HepG2 (cell line): ENCODE measurements at regions not wholly inside any gene's neighbourhood (a gene's known extent, or its start where the extent isn't known, plus 50 kb on each side); places are given as distances from the start of the nearest gene placed in this dataset.

Experiments used
- ATAC-seq: fragments of 200-7000 bp; cut with Tn5 transposase; 3 replicates; pipeline ENCODE4 v1.9.1; 2020; ENCODE audit warnings: mild to moderate bottlenecking, moderate library complexity
- BruUV-seq: library from RNA; stranded (reverse); fragments of 400-500 nt; replicated peaks from 2 replicates; lab custom pipeline; 2021; lab: Mats Ljungman, UMichigan
- CTCF ChIA-PET: fragments of 300-600 bp; formaldehyde crosslinking; extraction: SDS; loops from one replicate; lab custom pipeline; 2021; ENCODE audit warnings: low total read pairs, inconsistent platforms, low intra/inter-chr PET ratio; lab: Yijun Ruan, JAX
- POLR2A ChIA-PET: fragments of 350-600 bp; sonication (Branson Sonifier 250); formaldehyde crosslinking; loops from one replicate; lab custom pipeline; 2020; ENCODE audit warnings: antibody characterized with exemption, inconsistent platforms; lab: Yijun Ruan, JAX
- DNase-seq: peaks from one replicate; pipeline ENCODE4 v3.0.0-alpha.2; 2015; ENCODE audit warnings: low spot score
- FAIRE-seq: peaks from 3 replicates; lab custom pipeline; 2011; peaks lifted over from hg19 to GRCh38; lab: Jason Lieb, UNC
- H2AFZ ChIP-seq: one replicate; pipeline ENCODE4 v1.6.1; 2011; ENCODE audit warnings: low read length, inconsistent platforms
- H3K27ac ChIP-seq: fragments of 300-600 bp; 3 replicates; pipeline ENCODE4 v1.8.0; 2011; ENCODE audit warnings: mixed run types, mild to moderate bottlenecking, mixed read lengths, low read length, inconsistent platforms; ENCODE audit not compliant: insufficient read depth; ENCODE audit errors: extremely low read length
- H3K27me3 ChIP-seq, 2 experiments: fragments of 200-600 bp in 1 of 2; 2 replicates in 1 of 2; 3 replicates in 1 of 2; pipeline versions ENCODE4 v1.6.0 to v1.8.0; 2011; ENCODE audit warnings: low read length in 2 of 2, mild to moderate bottlenecking in 2 of 2, moderate library complexity in 2 of 2, inconsistent platforms in 1 of 2; ENCODE audit not compliant: insufficient read depth in 2 of 2, control insufficient read depth in 1 of 2
- H3K36me3 ChIP-seq, 2 experiments: fragments of 200-600 bp in 1 of 2; replicated peaks in 1 of 2; 2 replicates in 1 of 2; 3 replicates in 1 of 2; pipeline versions ENCODE4 v1.5.1 to v1.8.0; 2011; ENCODE audit warnings: low read length in 2 of 2, inconsistent platforms in 1 of 2; ENCODE audit not compliant: insufficient read depth in 2 of 2, control insufficient read depth in 1 of 2
- H3K4me1 ChIP-seq: 2 replicates; pipeline ENCODE4 v1.5.1; 2012; ENCODE audit warnings: low read length, inconsistent platforms; ENCODE audit not compliant: insufficient read depth
- H3K4me2 ChIP-seq: 2 replicates; pipeline ENCODE4 v1.6.0; 2011; ENCODE audit warnings: low read depth, low read length, inconsistent platforms
- H3K4me3 ChIP-seq, 3 experiments: fragments of 200-600 bp in 1 of 3; sonication (generic), shearing (Covaris generic) in 1 of 3; replicated peaks in 1 of 3; 2 replicates each; pipeline ENCODE4 v1.5.1; 2011 to 2016; ENCODE audit warnings: low read length in 3 of 3, inconsistent platforms in 2 of 3, low read depth in 2 of 3, mild to moderate bottlenecking in 2 of 3, control low read depth in 1 of 3, mixed read lengths in 1 of 3; ENCODE audit not compliant: insufficient read depth in 1 of 3
- H3K79me2 ChIP-seq: one replicate; pipeline ENCODE4 v1.6.1; 2011; ENCODE audit warnings: low read length, inconsistent platforms; ENCODE audit not compliant: insufficient read depth
- H3K9ac ChIP-seq: 2 replicates; pipeline ENCODE4 v1.6.0; 2011; ENCODE audit warnings: mild to moderate bottlenecking, low read depth, low read length, inconsistent platforms; ENCODE audit not compliant: insufficient read depth
- H3K9me3 ChIP-seq: 2 replicates; pipeline ENCODE4 v1.5.1; 2012; ENCODE audit warnings: mild to moderate bottlenecking, low read length
- H4K20me1 ChIP-seq: 2 replicates; pipeline ENCODE4 v1.6.0; 2011; ENCODE audit warnings: inconsistent platforms, mild to moderate bottlenecking, low read length, moderate library complexity; ENCODE audit not compliant: insufficient read depth
- BCL6 ChIP-seq: IDR thresholded peaks from 2 replicates; pipeline ENCODE4 v1.6.1; 2016; ENCODE audit warnings: missing genetic modification reagents, missing compliant biosample characterization
- ELF3 ChIP-seq: IDR thresholded peaks from 2 replicates; pipeline ENCODE4 v1.6.1; 2016; ENCODE audit warnings: missing genetic modification reagents, missing compliant biosample characterization
- FOSL1 ChIP-seq: sonication (generic); formaldehyde crosslinking; IDR thresholded peaks from 2 replicates; pipeline ENCODE4 v1.9.0; 2021; ENCODE audit warnings: missing genetic modification reagents, borderline replicate concordance
- KLF16 ChIP-seq, 2 experiments: sonication (generic) in 1 of 2; formaldehyde crosslinking in 1 of 2; IDR thresholded peaks; 2 replicates each; pipeline versions ENCODE4 v1.6.1 to v1.8.0; 2016 to 2023; ENCODE audit warnings: missing genetic modification reagents in 2 of 2, missing compliant biosample characterization in 1 of 2
- SYNCRIP ChIP-seq: fragments of 200-400 bp; formaldehyde crosslinking; IDR thresholded peaks from 2 replicates; pipeline ENCODE4 v1.6.1; 2018; ENCODE audit warnings: mild to moderate bottlenecking, low read depth, low read length; ENCODE audit not compliant: insufficient read depth
- ZBTB44 ChIP-seq: sonication (generic); formaldehyde crosslinking; IDR thresholded peaks from 2 replicates; pipeline ENCODE4 v1.4.0; 2020; ENCODE audit warnings: missing genetic modification reagents
- ZNF512B ChIP-seq: sonication (generic); formaldehyde crosslinking; IDR thresholded peaks from 2 replicates; pipeline ENCODE4 v1.5.1; 2020; ENCODE audit warnings: missing genetic modification reagents, mild to moderate bottlenecking, borderline replicate concordance
- WGBS: methylation state at CpG from one replicate; pipeline ENCODE4 v1.1.6; 2017; ENCODE audit warnings: low lambda C conversion rate; 5-methylcytosine and 5-hydroxymethylcytosine counted together
- in situ Hi-C: cut with HindIII; loops from 2 replicates; pipeline ENCODE4 v1.10.0; 2017; ENCODE audit warnings: low pct_unique_long_range_greater_than_20kb; ENCODE audit not compliant: extremely low pct_ligation_motif_present
- intact Hi-C: fragments of 100-400 bp; cut with micrococcal nuclease; formaldehyde crosslinking; loops from one replicate; pipeline ENCODE4 v1.10.0; 2022; ENCODE audit not compliant: unreplicated experiment
- TF ChIP-seq, protein P1 (sequence below): sonication (generic); formaldehyde crosslinking; IDR thresholded peaks from 2 replicates; pipeline ENCODE4 v1.9.0; 2022; ENCODE audit warnings: missing genetic modification reagents, mild to moderate bottlenecking, borderline replicate concordance

DNA sequence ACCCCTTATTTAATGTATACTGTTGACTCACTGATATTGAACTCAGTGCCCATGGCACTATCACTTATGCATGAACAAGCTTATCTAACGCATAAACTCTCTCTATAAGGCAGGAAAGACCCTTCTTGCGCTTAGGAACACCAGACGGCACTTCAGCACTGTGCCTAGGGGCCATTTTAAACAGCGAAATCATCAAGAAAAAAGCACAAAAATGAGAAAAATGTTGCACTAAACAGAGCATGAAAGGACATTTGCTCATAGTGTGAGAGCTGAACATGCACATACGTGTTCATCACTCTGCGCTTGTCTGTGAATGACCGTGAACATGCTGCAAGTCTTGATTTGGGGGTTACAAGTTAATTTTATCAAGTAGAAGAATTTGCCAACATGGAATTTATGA, 109.6 kb downstream of the WDR11 start:
- H3K9ac ChIP-seq: no peak overlapping the region
- peaks cover 0 to 16% of the 10 kb centered on the region in 2 experiments; a peak in 3 of 5 replicates for H3K27me3 ChIP-seq
- H2AFZ ChIP-seq: no peak overlapping the region
- BruUV-seq: no TSS peak
- no peaks in the 10 kb centered on the region for H3K79me2 ChIP-seq
- ATAC-seq (no peak), FAIRE-seq (no peak), DNase-seq (no peak)
- H3K27ac ChIP-seq: no peak overlapping the region
- intact Hi-C loops (no loop called here), in situ Hi-C loops (no loop called here)
- no peak overlapping the region for H3K4me3 ChIP-seq
- H4K20me1 ChIP-seq: no peaks in the 10 kb centered on the region
- H3K36me3 ChIP-seq: no peaks in the 10 kb centered on the region
- no peaks in the 10 kb centered on the region for H3K4me1 ChIP-seq
- TF ChIP-seq KLF16 (CRISPR knock-in tag; IDR thresholded peaks at IDR 0.05): no peak
- TF ChIP-seq ELF3 (CRISPR knock-in tag): no peak
- TF ChIP-seq ZNF512B (CRISPR knock-in tag): no peak
- no peak overlapping the region for H3K4me2 ChIP-seq
- 62% methylated on average over 7 of the region's 7 CpGs for WGBS
- CTCF ChIA-PET: no interaction called here
- no peaks in the 10 kb centered on the region for H3K9me3 ChIP-seq
- POLR2A ChIA-PET: no interaction called here

- Histone ChIP-seq H3K9me3 (no peaks in the 10 kb centered on the region), H3K4me3 (no peak overlapping the region), H3K4me1 (no peaks in the 10 kb centered on the region), H3K27ac (no peak overlapping the region), H2AFZ (no peak overlapping the region), H3K79me2 (no peaks in the 10 kb centered on the region), H4K20me1 (no peaks in the 10 kb centered on the region), H3K9ac (no peak overlapping the region), H3K27me3 (peaks cover 0 to 16% of the 10 kb centered on the region in 2 experiments; a peak in 3 of 5 replicates), H3K4me2 (no peak overlapping the region), H3K36me3 (no peaks in the 10 kb centered on the region)
- intact Hi-C loops (no loop called here), in situ Hi-C loops (no loop called here)
- POLR2A ChIA-PET: no interaction called here
- WGBS: 46% methylated on average over 16 of the region's 17 CpGs
- DNase-seq (no peak), FAIRE-seq (no peak), ATAC-seq (no peak)
- no TSS peak for BruUV-seq
- CTCF ChIA-PET: no interaction called here
- TF ChIP-seq SYNCRIP: no peak
- TF ChIP-seq, protein P1, sequence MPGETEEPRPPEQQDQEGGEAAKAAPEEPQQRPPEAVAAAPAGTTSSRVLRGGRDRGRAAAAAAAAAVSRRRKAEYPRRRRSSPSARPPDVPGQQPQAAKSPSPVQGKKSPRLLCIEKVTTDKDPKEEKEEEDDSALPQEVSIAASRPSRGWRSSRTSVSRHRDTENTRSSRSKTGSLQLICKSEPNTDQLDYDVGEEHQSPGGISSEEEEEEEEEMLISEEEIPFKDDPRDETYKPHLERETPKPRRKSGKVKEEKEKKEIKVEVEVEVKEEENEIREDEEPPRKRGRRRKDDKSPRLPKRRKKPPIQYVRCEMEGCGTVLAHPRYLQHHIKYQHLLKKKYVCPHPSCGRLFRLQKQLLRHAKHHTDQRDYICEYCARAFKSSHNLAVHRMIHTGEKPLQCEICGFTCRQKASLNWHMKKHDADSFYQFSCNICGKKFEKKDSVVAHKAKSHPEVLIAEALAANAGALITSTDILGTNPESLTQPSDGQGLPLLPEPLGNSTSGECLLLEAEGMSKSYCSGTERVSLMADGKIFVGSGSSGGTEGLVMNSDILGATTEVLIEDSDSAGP: no peak
- TF ChIP-seq ZBTB44 (CRISPR knock-in tag): no peak
- no peak for TF ChIP-seq BCL6
- no peak for TF ChIP-seq FOSL1 (CRISPR knock-in tag)
Observed at GRCh38 chr10:120961795-120962755, 110.9 kb downstream of the WDR11 start.
